DOHH2 (cell line): ENCODE measurements at regions not wholly inside any gene's neighbourhood (a gene's known extent, or its start where the extent isn't known, plus 50 kb on each side); places are given as distances from the start of the nearest gene placed in this dataset.

ENCODE experiments used
- H3F3A ChIP-seq: fragments of 200-600 bp; sonication (generic), shearing (Covaris generic); 2 replicates; pipeline ENCODE4 v1.6.0; 2016; ENCODE audit warnings: antibody characterized with exemption, mild to moderate bottlenecking; ENCODE audit not compliant: control insufficient read depth, insufficient read depth
- H3K27ac ChIP-seq: fragments of 200-600 bp; sonication (generic); 2 replicates; pipeline ENCODE4 v1.5.1; 2014; ENCODE audit warnings: low read depth, mild to moderate bottlenecking, low read length, moderate library complexity
- H3K27me3 ChIP-seq: fragments of 200-600 bp; sonication (generic); 2 replicates; pipeline ENCODE4 v1.6.1; 2014; ENCODE audit warnings: mild to moderate bottlenecking, low read length, mixed read lengths; ENCODE audit not compliant: control insufficient read depth
- H3K36me3 ChIP-seq: fragments of 200-600 bp; sonication (generic); 2 replicates; pipeline ENCODE4 v1.6.1; 2014; ENCODE audit warnings: mild to moderate bottlenecking, low read length, moderate library complexity, mixed read lengths; ENCODE audit not compliant: control insufficient read depth
- H3K4me1 ChIP-seq: fragments of 200-600 bp; sonication (generic); 2 replicates; pipeline ENCODE4 v1.6.1; 2014; ENCODE audit warnings: mild to moderate bottlenecking, low read length, mixed read lengths; ENCODE audit not compliant: control insufficient read depth
- H3K4me2 ChIP-seq: fragments of 200-600 bp; sonication (generic); 2 replicates; pipeline ENCODE4 v1.6.0; 2014; ENCODE audit warnings: mild to moderate bottlenecking, low read length, moderate library complexity
- H3K4me3 ChIP-seq: fragments of 200-600 bp; sonication (generic); 2 replicates; pipeline ENCODE4 v1.5.1; 2014; ENCODE audit warnings: mild to moderate bottlenecking, low read length, mixed read lengths
- H3K79me2 ChIP-seq: fragments of 200-600 bp; sonication (generic); 2 replicates; pipeline ENCODE4 v1.6.1; 2014; ENCODE audit warnings: mild to moderate bottlenecking, low read length, mixed read lengths; ENCODE audit not compliant: control insufficient read depth
- H3K9me2 ChIP-seq: fragments of 200-600 bp; sonication (generic); replicated peaks from 2 replicates; pipeline ENCODE4 v1.6.1; 2014; ENCODE audit warnings: mild to moderate bottlenecking, low read length, mixed read lengths; ENCODE audit not compliant: control insufficient read depth
- H3K9me3 ChIP-seq: fragments of 200-600 bp; sonication (generic); 2 replicates; pipeline ENCODE4 v1.6.1; 2014; ENCODE audit warnings: antibody characterized with exemption, low read length, mixed read lengths; ENCODE audit not compliant: control insufficient read depth, insufficient read depth
- H4K20me1 ChIP-seq: fragments of 200-600 bp; sonication (generic); 2 replicates; pipeline ENCODE4 v1.6.0; 2014; ENCODE audit warnings: low read depth, mild to moderate bottlenecking, antibody characterized with exemption, low read length, moderate library complexity; ENCODE audit not compliant: control insufficient read depth, insufficient read depth
- CTCF ChIP-seq: fragments of 200-600 bp; sonication (generic); IDR thresholded peaks from one replicate; pipeline ENCODE4 v1.5.1; 2014; ENCODE audit warnings: antibody characterized with exemption, mild to moderate bottlenecking, low read depth, low read length; ENCODE audit not compliant: poor library complexity, severe bottlenecking
- EZH2phosphoT487 ChIP-seq: fragments of 200-600 bp; sonication (generic); IDR thresholded peaks from 2 replicates; pipeline ENCODE4 v1.6.1; 2017; ENCODE audit warnings: borderline replicate concordance, mild to moderate bottlenecking, antibody characterized with exemption, low read length, moderate library complexity, mixed read lengths

- Histone ChIP-seq H3K9me2 (no peaks in the 10 kb centered on the region), H3K4me3 (no peak overlapping the region), H3K27me3 (0 out of 2 replicates have a peak, but pooled peaks cover 3% of the 10 kb centered on the region), H3K27ac (no peak overlapping the region), H3K79me2 (no peaks in the 10 kb centered on the region), H3K4me2 (no peak overlapping the region), H3K4me1 (no peaks in the 10 kb centered on the region), H4K20me1 (no peaks in the 10 kb centered on the region), H3F3A (no peaks in the 10 kb centered on the region), H3K36me3 (no peaks in the 10 kb centered on the region), H3K9me3 (no peaks in the 10 kb centered on the region)
- TF ChIP-seq EZH2phosphoT487, result no peak
These were observed 267.4 kb downstream of the HS3ST3A1 start for GRCh38 chr17:13334374-13334773.

GRCh38 chr17:13333661-13334060 is 268.1 kb downstream of the HS3ST3A1 start:
- H3K9me3 ChIP-seq, result no peaks in the 10 kb centered on the region
- H3K4me2 ChIP-seq, result no peak overlapping the region
- no peak overlapping the region for H3K4me3 ChIP-seq

GRCh38 chr17:13332207-13332606 is 269.5 kb downstream of the HS3ST3A1 start:
- TF ChIP-seq EZH2phosphoT487 (no peak), CTCF (no peak)
- no peak overlapping the region for H3K27ac ChIP-seq
- H3K27me3 ChIP-seq, result no peaks in the 10 kb centered on the region
- H3K4me1 ChIP-seq, result no peaks in the 10 kb centered on the region
- H3K9me2 ChIP-seq, result no peaks in the 10 kb centered on the region
- no peaks in the 10 kb centered on the region for H3F3A ChIP-seq
- no peaks in the 10 kb centered on the region for H3K79me2 ChIP-seq
- H4K20me1 ChIP-seq, result no peaks in the 10 kb centered on the region
- H3K9me3 ChIP-seq, result no peaks in the 10 kb centered on the region
- H3K36me3 ChIP-seq, result no peaks in the 10 kb centered on the region
- H3K4me2 ChIP-seq, result no peak overlapping the region
- H3K4me3 ChIP-seq, result no peak overlapping the region

More at GRCh38 chr17:13333661-13334060, 268.1 kb downstream of the HS3ST3A1 start:
- 0 out of 2 replicates have a peak, but pooled peaks cover 3% of the 10 kb centered on the region for H3K27me3 ChIP-seq
- TF ChIP-seq CTCF, result no peak
- TF ChIP-seq EZH2phosphoT487, result no peak
- no peak overlapping the region for H3K27ac ChIP-seq
- H4K20me1 ChIP-seq, result no peaks in the 10 kb centered on the region
- H3K4me1 ChIP-seq, result no peaks in the 10 kb centered on the region
- H3K9me2 ChIP-seq, result no peaks in the 10 kb centered on the region
- no peaks in the 10 kb centered on the region for H3K79me2 ChIP-seq
- no peaks in the 10 kb centered on the region for H3K36me3 ChIP-seq
- no peaks in the 10 kb centered on the region for H3F3A ChIP-seq

GRCh38 chr17:13329421-13329820 is 272.3 kb downstream of the HS3ST3A1 start:
- Histone ChIP-seq H3K4me1 (no peaks in the 10 kb centered on the region), H3K4me2 (no peak overlapping the region), H3K27ac (no peak overlapping the region), H4K20me1 (no peaks in the 10 kb centered on the region), H3K36me3 (no peaks in the 10 kb centered on the region), H3K27me3 (no peaks in the 10 kb centered on the region), H3F3A (no peaks in the 10 kb centered on the region), H3K9me2 (no peaks in the 10 kb centered on the region), H3K9me3 (no peaks in the 10 kb centered on the region), H3K4me3 (no peak overlapping the region), H3K79me2 (no peaks in the 10 kb centered on the region)
- TF ChIP-seq EZH2phosphoT487 (no peak), CTCF (no peak)
